ENCODE measurements at regions not wholly inside any gene's neighbourhood (a gene's known extent, or its start where the extent isn't known, plus 50 kb on each side); places are given as distances from the start of the nearest gene placed in this dataset.

DNA sequence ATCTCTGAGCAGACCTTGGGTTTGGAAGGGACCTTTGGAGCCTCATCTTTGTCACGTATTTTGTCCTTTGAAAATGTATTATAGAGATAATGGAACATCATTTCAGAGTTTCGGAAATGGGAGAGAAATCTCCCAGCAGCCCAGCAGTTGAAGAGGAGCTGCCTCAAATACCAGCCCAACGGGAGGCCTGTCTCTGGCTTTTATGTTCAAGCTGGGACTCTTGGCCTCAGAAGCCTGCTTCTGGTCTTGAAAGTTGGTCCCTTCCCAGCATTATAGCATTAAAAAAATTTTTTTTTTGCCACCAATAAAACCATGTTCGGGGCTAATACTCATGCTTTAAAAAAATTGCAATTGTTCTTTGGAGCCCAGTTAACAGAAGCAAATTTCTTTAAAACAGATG, 73.4 kb upstream of the CTBP2 start:
- intact Hi-C loops (cut with micrococcal nuclease) = no loop called here
- Histone ChIP-seq H3K9me3 (ENCODE audit: control insufficient read depth, insufficient read depth, low read length) (peaks cover 13% of the 10 kb centered on the region), H3K27me3 (ENCODE audit: control insufficient read depth, insufficient read depth, low read length) (peaks cover 3% of the 10 kb centered on the region), H3K36me3 (ENCODE audit: control insufficient read depth, insufficient read depth, low read length) (no peaks in the 10 kb centered on the region), H3K4me1 (ENCODE audit: control insufficient read depth, insufficient read depth, low read length) (peaks cover 4% of the 10 kb centered on the region), H3K4me3 (ENCODE audit: low read length) (no peak overlapping the region), H3K27ac (ENCODE audit: low read length) (no peak overlapping the region)
- Mint-ChIP-seq H3K27ac (no peak overlapping the region), H3K9me3 (peaks cover 7 to 11% of the 10 kb centered on the region in 2 donors), H3K36me3 (peaks cover 29% of the 10 kb centered on the region), H3K4me3 (no peak overlapping the region), H3K4me1 (no peaks in the 10 kb centered on the region), H3K27me3 (ENCODE audit: low read depth in 2 of 2) (peaks cover 31 to 40% of the 10 kb centered on the region in 2 donors)
- TF ChIP-seq, protein P1, sequence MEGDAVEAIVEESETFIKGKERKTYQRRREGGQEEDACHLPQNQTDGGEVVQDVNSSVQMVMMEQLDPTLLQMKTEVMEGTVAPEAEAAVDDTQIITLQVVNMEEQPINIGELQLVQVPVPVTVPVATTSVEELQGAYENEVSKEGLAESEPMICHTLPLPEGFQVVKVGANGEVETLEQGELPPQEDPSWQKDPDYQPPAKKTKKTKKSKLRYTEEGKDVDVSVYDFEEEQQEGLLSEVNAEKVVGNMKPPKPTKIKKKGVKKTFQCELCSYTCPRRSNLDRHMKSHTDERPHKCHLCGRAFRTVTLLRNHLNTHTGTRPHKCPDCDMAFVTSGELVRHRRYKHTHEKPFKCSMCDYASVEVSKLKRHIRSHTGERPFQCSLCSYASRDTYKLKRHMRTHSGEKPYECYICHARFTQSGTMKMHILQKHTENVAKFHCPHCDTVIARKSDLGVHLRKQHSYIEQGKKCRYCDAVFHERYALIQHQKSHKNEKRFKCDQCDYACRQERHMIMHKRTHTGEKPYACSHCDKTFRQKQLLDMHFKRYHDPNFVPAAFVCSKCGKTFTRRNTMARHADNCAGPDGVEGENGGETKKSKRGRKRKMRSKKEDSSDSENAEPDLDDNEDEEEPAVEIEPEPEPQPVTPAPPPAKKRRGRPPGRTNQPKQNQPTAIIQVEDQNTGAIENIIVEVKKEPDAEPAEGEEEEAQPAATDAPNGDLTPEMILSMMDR (IDR thresholded peaks at IDR 0.05) = no peak
- no peak for ATAC-seq
- 80% methylated on average over 4 of the region's 4 CpGs for WGBS (ENCODE audit: insufficient coverage)
- DNase-seq = no peak

DNA sequence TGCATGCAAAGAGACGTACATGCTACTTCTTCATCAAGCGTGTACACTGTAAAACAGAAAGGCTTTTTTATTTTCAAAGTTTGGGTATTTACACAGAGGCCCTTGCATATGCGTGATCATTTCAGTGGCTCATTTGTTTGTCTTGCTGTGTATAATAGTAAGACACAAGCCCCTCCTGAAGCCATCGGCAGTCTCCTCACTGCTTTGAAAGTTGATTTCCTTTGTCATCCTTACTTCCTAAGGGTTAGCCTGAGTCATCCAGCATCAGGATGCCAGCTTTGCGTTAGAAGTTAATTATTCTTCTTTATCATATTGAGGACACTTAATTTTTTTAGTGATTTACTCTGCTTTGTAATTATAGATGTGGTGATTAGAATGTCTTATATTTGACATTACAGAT, 72.5 kb upstream of the CTBP2 start:
- Mint-ChIP-seq H3K27ac (no peak overlapping the region), H3K9me3 (peaks cover 0 to 2% of the 10 kb centered on the region in 2 donors), H3K27me3 (ENCODE audit: low read depth in 2 of 2) (peaks cover 24 to 31% of the 10 kb centered on the region in 2 donors), H3K36me3 (peaks cover 20% of the 10 kb centered on the region), H3K4me1 (no peaks in the 10 kb centered on the region), H3K4me3 (no peak overlapping the region)
- H3K4me1 ChIP-seq (ENCODE audit: control insufficient read depth, insufficient read depth, low read length) = peaks cover 6% of the 10 kb centered on the region
- WGBS (ENCODE audit: insufficient coverage) = 85% methylated on average over 4 of the region's 5 CpGs
- H3K27ac ChIP-seq (ENCODE audit: low read length) = no peak overlapping the region
- H3K27me3 ChIP-seq (ENCODE audit: control insufficient read depth, insufficient read depth, low read length) = peaks cover 3% of the 10 kb centered on the region
- H3K4me3 ChIP-seq (ENCODE audit: low read length) = no peak overlapping the region
- peaks cover 11% of the 10 kb centered on the region for H3K9me3 ChIP-seq (ENCODE audit: control insufficient read depth, insufficient read depth, low read length)
- DNase-seq (no peak), ATAC-seq (no peak)
- intact Hi-C loops (cut with micrococcal nuclease) = no loop called here
- TF ChIP-seq, protein P1 (IDR thresholded peaks at IDR 0.05) = no peak
- no peaks in the 10 kb centered on the region for H3K36me3 ChIP-seq (ENCODE audit: control insufficient read depth, insufficient read depth, low read length)

DNA sequence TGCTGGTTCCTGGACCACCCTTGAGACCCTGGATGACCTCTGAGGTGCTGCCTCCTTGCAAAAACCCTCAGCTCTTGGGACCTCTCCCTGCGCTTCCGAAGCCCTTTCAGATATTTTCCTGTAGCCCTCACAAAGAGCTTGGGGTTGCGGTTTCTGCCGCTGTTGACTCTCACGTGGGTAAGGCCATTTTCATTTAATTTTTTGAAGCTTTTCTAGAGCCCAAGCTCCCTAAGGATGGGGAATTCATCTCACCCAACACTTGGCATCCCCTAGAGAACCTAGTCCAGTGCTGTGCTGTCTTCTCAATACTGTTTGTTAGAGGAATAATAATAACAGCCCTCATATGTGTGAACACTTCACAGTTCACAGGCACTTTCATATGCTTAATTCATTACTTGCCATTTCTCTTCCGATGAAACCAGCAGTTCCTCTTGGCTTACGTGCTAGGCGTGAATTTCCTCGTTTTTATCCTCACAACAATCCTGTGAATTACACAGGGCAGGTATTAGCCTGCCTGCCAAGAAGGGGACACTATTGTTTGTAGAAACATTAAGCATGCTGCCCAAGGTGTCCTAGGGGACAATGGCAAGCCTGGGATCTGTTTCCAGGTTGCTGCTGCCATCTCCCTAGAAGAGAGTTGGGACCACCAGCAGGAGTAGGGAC, 71.6 kb upstream of the CTBP2 start:
- peaks cover 0 to 4% of the 10 kb centered on the region in 2 donors for H3K4me1 Mint-ChIP-seq
- no peak for DNase-seq
- no peaks in the 10 kb centered on the region for H3K9me3 Mint-ChIP-seq
- H3K27me3 Mint-ChIP-seq (ENCODE audit: low read depth in 2 of 2) = peaks cover 21 to 25% of the 10 kb centered on the region in 2 donors
- intact Hi-C loops (cut with micrococcal nuclease) = no loop called here
- no peak overlapping the region for H3K4me3 Mint-ChIP-seq
- no peak for ATAC-seq
- TF ChIP-seq, protein P1 (IDR thresholded peaks at IDR 0.05) = no peak
- Histone ChIP-seq H3K4me3 (ENCODE audit: low read length) (no peak overlapping the region), H3K27me3 (ENCODE audit: control insufficient read depth, insufficient read depth, low read length) (peaks cover 3% of the 10 kb centered on the region), H3K4me1 (ENCODE audit: control insufficient read depth, insufficient read depth, low read length) (peaks cover 12% of the 10 kb centered on the region), H3K36me3 (ENCODE audit: control insufficient read depth, insufficient read depth, low read length) (no peaks in the 10 kb centered on the region), H3K9me3 (ENCODE audit: control insufficient read depth, insufficient read depth, low read length) (peaks cover 20% of the 10 kb centered on the region), H3K27ac (ENCODE audit: low read length) (no peak overlapping the region)
- H3K27ac Mint-ChIP-seq = no peak overlapping the region
- H3K36me3 Mint-ChIP-seq = peaks cover 17% of the 10 kb centered on the region
- 91% methylated on average over 9 of the region's 9 CpGs for WGBS (ENCODE audit: insufficient coverage)
